Astrocyte of the cerebellum (primary cell): ENCODE measurements at regions not wholly inside any gene's neighbourhood (a gene's known extent, or its start where the extent isn't known, plus 50 kb on each side); places are given as distances from the start of the nearest gene placed in this dataset.

Experiments used
- DNase-seq: peaks from one replicate; pipeline ENCODE4 v3.0.0-alpha.2; 2011; ENCODE audit warnings: low read depth
- H3K4me3 ChIP-seq: 2 replicates; pipeline ENCODE4 v1.5.1; 2011; ENCODE audit warnings: mild to moderate bottlenecking, low read depth, low read length, moderate library complexity
- CTCF ChIP-seq: IDR thresholded peaks from 2 replicates; pipeline ENCODE4 v1.5.1; 2012; ENCODE audit warnings: low read length, low read depth, moderate library complexity, mild to moderate bottlenecking; ENCODE audit errors: missing control alignments
- in situ Hi-C: cut with HindIII; loops from 2 replicates; pipeline ENCODE4 v1.10.0; 2017; ENCODE audit warnings: low sequenced_read_pairs

GRCh38 chr5:4101189-4101588 is 505.6 kb downstream of the IRX1 start:
- in situ Hi-C loops = no loop called here

GRCh38 chr5:4104831-4105597 is 509.4 kb downstream of the IRX1 start:
- no peak for DNase-seq
- in situ Hi-C loops = no loop called here
- no peak for TF ChIP-seq CTCF
- H3K4me3 ChIP-seq = no peak overlapping the region

More at GRCh38 chr5:4101189-4101588, 505.6 kb downstream of the IRX1 start:
- H3K4me3 ChIP-seq = no peak overlapping the region
- TF ChIP-seq CTCF = no peak
- no peak for DNase-seq

- TF ChIP-seq CTCF = no peak
- in situ Hi-C loops = no loop called here
- no peak for DNase-seq
- H3K4me3 ChIP-seq = no peak overlapping the region
These were observed 513.1 kb downstream of the IRX1 start for GRCh38 chr5:4108690-4109089.

GRCh38 chr5:4113426-4113825 is 517.8 kb downstream of the IRX1 start:
- no peak overlapping the region for H3K4me3 ChIP-seq
- no peak for TF ChIP-seq CTCF
- no peak for DNase-seq
- in situ Hi-C loops = no loop called here

- no peak for DNase-seq
- in situ Hi-C loops = no loop called here
- no peak for TF ChIP-seq CTCF
- no peak overlapping the region for H3K4me3 ChIP-seq
These were observed 518.3 kb downstream of the IRX1 start for GRCh38 chr5:4113905-4114304.

GRCh38 chr5:4114452-4114851 is 518.8 kb downstream of the IRX1 start:
- TF ChIP-seq CTCF = no peak
- H3K4me3 ChIP-seq = no peak overlapping the region
- in situ Hi-C loops = no loop called here
- DNase-seq = no peak

GRCh38 chr5:4116834-4117233 is 521.2 kb downstream of the IRX1 start:
- DNase-seq = no peak
- in situ Hi-C loops = no loop called here
- TF ChIP-seq CTCF = no peak
- no peak overlapping the region for H3K4me3 ChIP-seq
